ENCODE measurements at regions not wholly inside any gene's neighbourhood (a gene's known extent, or its start where the extent isn't known, plus 50 kb on each side); places are given as distances from the start of the nearest gene placed in this dataset.
"Not testable (repeated sequence)": the region's sequence is repeated elsewhere in the genome, so short reads cannot be mapped to it uniquely, and the experiment has no call there.

DNA sequence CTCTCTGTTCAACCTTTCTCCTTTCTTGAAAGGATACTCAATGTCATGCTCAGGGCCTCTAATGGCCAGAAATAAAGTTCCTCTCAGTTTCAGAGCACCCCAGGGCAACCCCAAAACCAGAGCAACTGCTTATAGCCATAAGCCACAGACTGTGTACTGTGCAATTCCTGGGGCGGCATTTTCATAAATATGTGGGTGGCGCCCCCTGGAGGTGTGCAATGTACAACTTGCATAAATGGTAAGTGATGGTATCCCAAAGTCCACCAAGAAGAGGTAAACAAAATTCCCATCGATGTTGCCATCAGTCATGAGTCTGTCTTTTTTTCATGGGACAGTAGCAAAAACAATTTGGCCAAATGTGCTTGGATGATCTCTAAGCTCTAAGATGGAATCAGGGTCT is 108.4 kb upstream of the ROPN1B start:
- TF ChIP-seq, protein P1, sequence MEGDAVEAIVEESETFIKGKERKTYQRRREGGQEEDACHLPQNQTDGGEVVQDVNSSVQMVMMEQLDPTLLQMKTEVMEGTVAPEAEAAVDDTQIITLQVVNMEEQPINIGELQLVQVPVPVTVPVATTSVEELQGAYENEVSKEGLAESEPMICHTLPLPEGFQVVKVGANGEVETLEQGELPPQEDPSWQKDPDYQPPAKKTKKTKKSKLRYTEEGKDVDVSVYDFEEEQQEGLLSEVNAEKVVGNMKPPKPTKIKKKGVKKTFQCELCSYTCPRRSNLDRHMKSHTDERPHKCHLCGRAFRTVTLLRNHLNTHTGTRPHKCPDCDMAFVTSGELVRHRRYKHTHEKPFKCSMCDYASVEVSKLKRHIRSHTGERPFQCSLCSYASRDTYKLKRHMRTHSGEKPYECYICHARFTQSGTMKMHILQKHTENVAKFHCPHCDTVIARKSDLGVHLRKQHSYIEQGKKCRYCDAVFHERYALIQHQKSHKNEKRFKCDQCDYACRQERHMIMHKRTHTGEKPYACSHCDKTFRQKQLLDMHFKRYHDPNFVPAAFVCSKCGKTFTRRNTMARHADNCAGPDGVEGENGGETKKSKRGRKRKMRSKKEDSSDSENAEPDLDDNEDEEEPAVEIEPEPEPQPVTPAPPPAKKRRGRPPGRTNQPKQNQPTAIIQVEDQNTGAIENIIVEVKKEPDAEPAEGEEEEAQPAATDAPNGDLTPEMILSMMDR (conservative IDR thresholded peaks at IDR 0.05; ENCODE audit: low read depth, low read length): peak; percentile 32; the same call in 1 of the 2 replicates
- not testable (repeated sequence) for TF ChIP-seq EZH2 (IDR thresholded peaks at IDR 0.05; ENCODE audit: borderline replicate concordance, low read depth, low read length, poor library complexity, severe bottlenecking)

Data from A673 (cell line).